GM23338 (cell line): ENCODE measurements at regions not wholly inside any gene's neighbourhood (a gene's known extent, or its start where the extent isn't known, plus 50 kb on each side); places are given as distances from the start of the nearest gene placed in this dataset.
A peak's percentile ranks its signal among the peaks of the same experiment; 100 is the strongest.
"Not testable (repeated sequence)": the region's sequence is repeated elsewhere in the genome, so short reads cannot be mapped to it uniquely, and the experiment has no call there.

Experiments used
- ATAC-seq: fragments of 200-7000 bp; cut with Tn5 transposase; 3 replicates; pipeline ENCODE4 v1.9.1; 2020
- DNase-seq: peaks from one replicate; pipeline ENCODE4 v3.0.0-alpha.2; 2015; ENCODE audit warnings: low spot score
- H2AFZ ChIP-seq: fragments of 200-600 bp; sonication (generic); 2 replicates; pipeline ENCODE4 v1.8.0; 2016; ENCODE audit warnings: antibody characterized with exemption, mild to moderate bottlenecking, moderate library complexity
- H3F3A ChIP-seq: fragments of 200-600 bp; sonication (generic); replicated peaks from 2 replicates; pipeline ENCODE4 v1.8.0; 2017; ENCODE audit warnings: antibody characterized with exemption, mixed run types, low read depth
- H3K27ac ChIP-seq: fragments of 200-600 bp; sonication (generic); 2 replicates; pipeline ENCODE4 v1.6.1; 2016; ENCODE audit warnings: low read depth
- H3K27me3 ChIP-seq: fragments of 200-600 bp; sonication (generic); 2 replicates; pipeline ENCODE4 v1.8.0; 2016; ENCODE audit warnings: mild to moderate bottlenecking, mixed run types, moderate library complexity; ENCODE audit not compliant: insufficient read depth
- H3K36me3 ChIP-seq: fragments of 200-600 bp; sonication (generic); 2 replicates; pipeline ENCODE4 v1.8.0; 2016; ENCODE audit warnings: mild to moderate bottlenecking; ENCODE audit not compliant: insufficient read depth
- H3K4me1 ChIP-seq: fragments of 200-600 bp; sonication (generic); 2 replicates; pipeline ENCODE4 v1.8.0; 2016; ENCODE audit warnings: mild to moderate bottlenecking, moderate library complexity; ENCODE audit not compliant: insufficient read depth
- H3K4me2 ChIP-seq: fragments of 200-600 bp; sonication (generic); 2 replicates; pipeline ENCODE4 v1.7.1; 2017; ENCODE audit warnings: mixed run types
- H3K4me3 ChIP-seq: fragments of 200-600 bp; sonication (generic); 2 replicates; pipeline ENCODE4 v1.6.1; 2016; ENCODE audit warnings: mixed run types
- H3K79me2 ChIP-seq: fragments of 200-600 bp; sonication (generic); replicated peaks from 2 replicates; pipeline ENCODE4 v1.8.0; 2017; ENCODE audit warnings: mild to moderate bottlenecking; ENCODE audit not compliant: insufficient read depth
- H3K9me2 ChIP-seq: fragments of 200-600 bp; sonication (generic); 2 replicates; pipeline ENCODE4 v1.8.0; 2017; ENCODE audit not compliant: insufficient read depth
- H4K20me1 ChIP-seq: fragments of 200-600 bp; sonication (generic); replicated peaks from 2 replicates; pipeline ENCODE4 v1.8.0; 2017; ENCODE audit warnings: mild to moderate bottlenecking; ENCODE audit not compliant: insufficient read depth
- H3K27ac Mint-ChIP-seq: 2 replicates; pipeline ENCODE4 v1.8.0; 2020; ENCODE audit warnings: inconsistent platforms, mild to moderate bottlenecking, moderate library complexity, mixed read lengths
- H3K27me3 Mint-ChIP-seq: 3 replicates; pipeline ENCODE4 v1.8.0; 2022; ENCODE audit warnings: low read depth, mild to moderate bottlenecking, moderate library complexity, mixed read lengths, inconsistent platforms; ENCODE audit not compliant: insufficient read depth, poor library complexity
- H3K36me3 Mint-ChIP-seq: 3 replicates; pipeline ENCODE4 v1.8.0; 2021; ENCODE audit warnings: low read depth, mild to moderate bottlenecking, inconsistent platforms, moderate library complexity, mixed read lengths
- H3K4me1 Mint-ChIP-seq: 3 replicates; pipeline ENCODE4 v1.8.0; 2020; ENCODE audit warnings: mild to moderate bottlenecking, inconsistent platforms, mixed read lengths
- H3K4me3 Mint-ChIP-seq: 3 replicates; pipeline ENCODE4 v1.8.0; 2021; ENCODE audit warnings: moderate library complexity, mild to moderate bottlenecking, inconsistent platforms, mixed read lengths
- H3K9me3 Mint-ChIP-seq: 3 replicates; pipeline ENCODE4 v1.8.0; 2020; ENCODE audit warnings: moderate library complexity, mild to moderate bottlenecking, inconsistent platforms, mixed read lengths
- TF ChIP-seq, protein P1 (sequence below), 2 experiments: fragments of 200-600 bp in 1 of 2; sonication (generic) in 1 of 2; conservative IDR thresholded peaks; 2 replicates each; pipeline versions ENCODE4 v1.5.1 to v1.6.1; 2016 to 2017; ENCODE audit warnings: antibody characterized with exemption in 2 of 2, low read depth in 2 of 2, mild to moderate bottlenecking in 2 of 2, moderate library complexity in 1 of 2

DNA sequence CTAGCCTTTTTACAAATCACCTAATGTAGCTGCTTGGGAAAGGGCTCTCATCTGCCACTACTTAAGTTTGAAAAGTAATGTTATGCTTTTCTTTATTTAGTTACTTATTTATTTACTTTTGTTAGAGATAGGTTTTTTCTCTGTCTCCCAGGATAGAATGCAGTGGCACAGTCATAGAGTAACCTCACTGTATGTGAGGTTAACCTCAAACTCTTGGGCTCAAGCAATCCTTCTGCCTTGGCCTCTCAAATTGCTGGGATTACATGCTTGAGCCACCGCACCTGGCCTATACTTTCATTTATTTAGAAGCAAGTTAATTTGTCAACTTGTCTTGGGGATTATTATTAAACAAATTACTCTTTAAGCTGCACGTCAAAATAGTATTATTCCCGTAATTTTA, 1814.6 kb downstream of the KHDRBS2 start:
- H3K79me2 ChIP-seq, H3K27me3 Mint-ChIP-seq, H3K4me2 ChIP-seq, H3F3A ChIP-seq, H3K36me3 ChIP-seq, H3K9me3 Mint-ChIP-seq, H3K36me3 Mint-ChIP-seq, H3K27ac Mint-ChIP-seq, ATAC-seq, H3K27me3 ChIP-seq, H3K4me1 Mint-ChIP-seq, H2AFZ ChIP-seq, H3K9me2 ChIP-seq, H3K4me3 Mint-ChIP-seq, H4K20me1 ChIP-seq, H3K27ac ChIP-seq, H3K4me3 ChIP-seq, DNase-seq, H3K4me1 ChIP-seq: not testable (repeated sequence)

DNA sequence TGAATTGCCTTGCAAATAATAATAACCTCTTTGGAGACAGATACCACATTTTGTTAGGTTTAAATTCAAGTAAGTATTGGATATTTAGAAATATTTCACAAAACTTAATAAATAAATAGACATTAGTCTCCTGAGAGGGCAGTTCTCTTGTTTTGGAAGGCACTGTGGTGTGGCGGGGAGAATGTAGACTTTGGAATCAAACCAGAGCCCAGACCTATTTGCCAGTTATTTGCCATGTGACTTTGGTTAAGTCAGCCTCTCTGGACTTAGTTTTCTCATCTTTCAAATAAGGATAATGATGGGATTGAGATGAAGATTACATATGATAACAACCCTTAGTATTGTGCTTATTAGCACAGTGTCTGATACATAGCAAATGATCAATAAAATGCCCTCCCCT, 1835.6 kb downstream of the KHDRBS2 start:
- H3K4me2 ChIP-seq, H2AFZ ChIP-seq, DNase-seq, H3K79me2 ChIP-seq, H4K20me1 ChIP-seq, H3K27me3 ChIP-seq, H3K4me3 Mint-ChIP-seq, H3K27ac ChIP-seq, H3K9me2 ChIP-seq, H3K27me3 Mint-ChIP-seq, H3K27ac Mint-ChIP-seq, ATAC-seq, H3K36me3 ChIP-seq, H3F3A ChIP-seq, H3K4me1 ChIP-seq, H3K4me1 Mint-ChIP-seq, H3K36me3 Mint-ChIP-seq, H3K4me3 ChIP-seq: not testable (repeated sequence)
- peaks cover 13% of the 10 kb centered on the region; the same call in 2 of the 3 replicates for H3K9me3 Mint-ChIP-seq

DNA sequence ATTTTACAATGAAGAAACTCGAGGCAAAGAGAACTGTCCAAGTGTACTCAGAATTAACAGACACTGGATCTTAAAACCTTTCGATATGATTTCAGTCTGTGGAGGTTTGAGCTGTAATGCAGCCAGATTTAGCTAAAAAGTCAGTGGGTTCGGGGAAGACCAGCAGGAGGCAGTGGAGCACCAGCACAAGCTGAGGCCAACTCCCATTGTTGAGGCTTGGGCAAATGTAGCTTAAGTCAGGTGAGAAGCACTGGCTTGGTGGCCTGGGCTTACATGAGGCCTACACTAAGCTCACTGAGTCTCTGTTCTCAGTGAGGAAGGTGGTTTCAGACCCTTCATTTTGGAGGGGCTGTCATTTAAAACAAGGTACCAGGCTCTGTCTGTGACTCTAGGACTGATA, 1841.5 kb downstream of the KHDRBS2 start:
- H3K27me3 Mint-ChIP-seq, H3K79me2 ChIP-seq, H3K9me2 ChIP-seq, H3K4me2 ChIP-seq, H3K9me3 Mint-ChIP-seq, H3K4me3 ChIP-seq, H3K27ac ChIP-seq, H3K36me3 ChIP-seq, H3F3A ChIP-seq, H3K4me1 ChIP-seq, H3K27ac Mint-ChIP-seq, H3K36me3 Mint-ChIP-seq, H4K20me1 ChIP-seq, H2AFZ ChIP-seq, H3K4me1 Mint-ChIP-seq, H3K4me3 Mint-ChIP-seq, H3K27me3 ChIP-seq: not testable (repeated sequence)
- DNase-seq (peak; percentile 1), ATAC-seq (peak; percentile 76)
- TF ChIP-seq, protein P1, sequence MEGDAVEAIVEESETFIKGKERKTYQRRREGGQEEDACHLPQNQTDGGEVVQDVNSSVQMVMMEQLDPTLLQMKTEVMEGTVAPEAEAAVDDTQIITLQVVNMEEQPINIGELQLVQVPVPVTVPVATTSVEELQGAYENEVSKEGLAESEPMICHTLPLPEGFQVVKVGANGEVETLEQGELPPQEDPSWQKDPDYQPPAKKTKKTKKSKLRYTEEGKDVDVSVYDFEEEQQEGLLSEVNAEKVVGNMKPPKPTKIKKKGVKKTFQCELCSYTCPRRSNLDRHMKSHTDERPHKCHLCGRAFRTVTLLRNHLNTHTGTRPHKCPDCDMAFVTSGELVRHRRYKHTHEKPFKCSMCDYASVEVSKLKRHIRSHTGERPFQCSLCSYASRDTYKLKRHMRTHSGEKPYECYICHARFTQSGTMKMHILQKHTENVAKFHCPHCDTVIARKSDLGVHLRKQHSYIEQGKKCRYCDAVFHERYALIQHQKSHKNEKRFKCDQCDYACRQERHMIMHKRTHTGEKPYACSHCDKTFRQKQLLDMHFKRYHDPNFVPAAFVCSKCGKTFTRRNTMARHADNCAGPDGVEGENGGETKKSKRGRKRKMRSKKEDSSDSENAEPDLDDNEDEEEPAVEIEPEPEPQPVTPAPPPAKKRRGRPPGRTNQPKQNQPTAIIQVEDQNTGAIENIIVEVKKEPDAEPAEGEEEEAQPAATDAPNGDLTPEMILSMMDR (conservative IDR thresholded peaks at IDR 0.05; ENCODE audit: low read depth in 2 of 2): peak; percentile 13 to 32; a peak in 2 of 4 replicates

DNA sequence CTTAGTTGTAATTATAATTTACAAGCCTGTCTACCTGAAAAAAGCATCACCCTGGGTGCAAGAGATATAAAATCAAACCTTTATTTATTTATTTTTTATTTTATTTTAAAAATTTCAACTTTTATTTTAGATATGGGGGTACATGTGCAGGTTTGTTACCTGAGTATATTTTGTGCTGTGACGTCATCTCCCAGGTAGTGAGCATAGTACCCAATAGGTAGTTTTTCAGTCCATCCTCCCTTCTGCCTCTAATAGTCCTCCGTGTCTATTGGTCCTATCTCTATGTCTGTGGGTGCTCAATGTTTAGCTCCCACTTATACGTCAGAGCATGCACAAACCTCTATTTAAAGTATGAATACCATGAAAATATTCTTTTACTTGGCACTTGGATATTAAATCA, 1846.3 kb downstream of the KHDRBS2 start:
- not testable (repeated sequence) for H3K4me3 Mint-ChIP-seq, DNase-seq, H4K20me1 ChIP-seq, H3K27ac Mint-ChIP-seq, H3K36me3 ChIP-seq, H3K79me2 ChIP-seq, ATAC-seq, H3K4me2 ChIP-seq, H3K27me3 ChIP-seq, H3K27me3 Mint-ChIP-seq, H2AFZ ChIP-seq, H3F3A ChIP-seq, H3K27ac ChIP-seq, H3K9me2 ChIP-seq, H3K4me3 ChIP-seq, H3K4me1 Mint-ChIP-seq, H3K4me1 ChIP-seq
- peaks cover 18% of the 10 kb centered on the region for H3K9me3 Mint-ChIP-seq
- peaks cover 13% of the 10 kb centered on the region; the same call in 2 of the 3 replicates for H3K36me3 Mint-ChIP-seq

DNA sequence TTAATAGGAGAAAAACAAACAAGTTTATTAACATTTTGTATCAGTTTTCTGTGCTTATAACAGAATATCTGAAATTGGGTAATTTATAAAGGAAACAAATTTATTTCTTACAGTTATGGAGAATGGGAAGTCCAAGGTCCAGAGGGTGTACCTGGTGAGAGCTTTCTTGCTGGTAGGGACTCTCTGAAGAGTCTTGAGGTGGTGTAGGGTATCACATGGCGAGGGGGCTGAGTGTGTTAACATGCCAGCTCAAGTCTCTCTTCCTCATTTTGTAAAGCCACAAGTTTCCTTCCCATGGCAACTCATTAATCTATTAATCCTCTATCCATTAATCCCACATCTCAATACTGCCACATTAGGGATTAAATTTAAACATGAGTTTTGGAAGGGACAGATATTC, 1863.3 kb downstream of the KHDRBS2 start:
- not testable (repeated sequence) for H3K4me2 ChIP-seq, H2AFZ ChIP-seq, H3F3A ChIP-seq, H3K36me3 ChIP-seq, H3K27ac Mint-ChIP-seq, H3K27me3 ChIP-seq, H3K9me3 Mint-ChIP-seq, H3K36me3 Mint-ChIP-seq, H3K4me3 Mint-ChIP-seq, H3K27me3 Mint-ChIP-seq, H3K27ac ChIP-seq, H3K79me2 ChIP-seq, H3K4me3 ChIP-seq, H4K20me1 ChIP-seq, DNase-seq, H3K4me1 Mint-ChIP-seq, H3K4me1 ChIP-seq, ATAC-seq, H3K9me2 ChIP-seq

DNA sequence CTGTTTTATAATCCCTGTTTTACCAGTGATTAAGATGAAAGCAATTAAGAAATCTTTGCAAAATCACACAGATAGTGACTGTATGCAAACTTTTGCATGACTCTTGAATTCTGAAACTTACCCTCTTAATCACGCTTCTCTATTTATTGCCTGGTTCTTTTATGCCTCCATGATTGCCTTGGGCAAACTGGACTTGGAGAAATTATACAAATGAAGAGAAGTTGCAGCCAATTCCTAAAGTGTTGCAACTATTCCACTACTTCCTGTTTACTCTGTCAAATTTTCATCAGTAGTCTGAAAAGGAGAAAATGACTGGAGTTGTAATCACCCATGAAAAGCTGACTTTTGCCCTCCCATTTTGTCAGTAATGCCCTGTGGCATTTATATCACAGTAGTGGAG, 1869.9 kb downstream of the KHDRBS2 start:
- ATAC-seq, H3K27ac Mint-ChIP-seq, H3K9me3 Mint-ChIP-seq, H3K4me3 Mint-ChIP-seq, H3F3A ChIP-seq, H3K9me2 ChIP-seq, H4K20me1 ChIP-seq, H3K36me3 Mint-ChIP-seq, DNase-seq, H3K27me3 Mint-ChIP-seq, H3K4me3 ChIP-seq, H3K4me1 ChIP-seq, H3K36me3 ChIP-seq, H2AFZ ChIP-seq, H3K27ac ChIP-seq, H3K79me2 ChIP-seq, H3K4me2 ChIP-seq, H3K27me3 ChIP-seq: not testable (repeated sequence)
- peaks cover 12% of the 10 kb centered on the region for H3K4me1 Mint-ChIP-seq
